ENCODE measurements at regions not wholly inside any gene's neighbourhood (a gene's known extent, or its start where the extent isn't known, plus 50 kb on each side); places are given as distances from the start of the nearest gene placed in this dataset.
"Not testable (repeated sequence)": the region's sequence is repeated elsewhere in the genome, so short reads cannot be mapped to it uniquely, and the experiment has no call there.

- DNase-seq (ENCODE audit: extremely low read depth, low read depth), result no peak
- TF ChIP-seq CTCF (IDR thresholded peaks at IDR 0.05; ENCODE audit: low read depth, low read length, missing control alignments), result no peak
- no peak overlapping the region for H3K4me3 ChIP-seq (replicated peaks; ENCODE audit: low read depth, low read length)
These were observed 122.0 kb downstream of the ADSS2 start for GRCh38 chr1:244329591-244330317.

- DNase-seq (ENCODE audit: extremely low read depth, low read depth), result no peak
- no peak overlapping the region for H3K4me3 ChIP-seq (replicated peaks; ENCODE audit: low read depth, low read length)
- TF ChIP-seq CTCF (IDR thresholded peaks at IDR 0.05; ENCODE audit: low read depth, low read length, missing control alignments), result no peak
These were observed 121.4 kb downstream of the ADSS2 start for GRCh38 chr1:244330318-244330625.

GRCh38 chr1:244332761-244333160, 118.9 kb downstream of the ADSS2 start:
- not testable (repeated sequence) for DNase-seq (ENCODE audit: extremely low read depth, low read depth); H3K4me3 ChIP-seq (replicated peaks; ENCODE audit: low read depth, low read length)

GRCh38 chr1:244334315-244334714, 117.4 kb downstream of the ADSS2 start:
- DNase-seq (ENCODE audit: extremely low read depth, low read depth); H3K4me3 ChIP-seq (replicated peaks; ENCODE audit: low read depth, low read length): not testable (repeated sequence)

GRCh38 chr1:244334842-244335241, 116.9 kb downstream of the ADSS2 start:
- DNase-seq (ENCODE audit: extremely low read depth, low read depth); H3K4me3 ChIP-seq (replicated peaks; ENCODE audit: low read depth, low read length): not testable (repeated sequence)

- no peak for TF ChIP-seq CTCF (IDR thresholded peaks at IDR 0.05; ENCODE audit: low read depth, low read length, missing control alignments)
- no peak overlapping the region for H3K4me3 ChIP-seq (replicated peaks; ENCODE audit: low read depth, low read length)
- no peak for DNase-seq (ENCODE audit: extremely low read depth, low read depth)
These were observed 116.3 kb downstream of the ADSS2 start for GRCh38 chr1:244335456-244335855.

GRCh38 chr1:244336232-244336899, 115.3 kb downstream of the ADSS2 start:
- no peak for TF ChIP-seq CTCF (IDR thresholded peaks at IDR 0.05; ENCODE audit: low read depth, low read length, missing control alignments)
- DNase-seq (ENCODE audit: extremely low read depth, low read depth), result no peak
- no peak overlapping the region for H3K4me3 ChIP-seq (replicated peaks; ENCODE audit: low read depth, low read length)

- no peak for TF ChIP-seq CTCF (IDR thresholded peaks at IDR 0.05; ENCODE audit: low read depth, low read length, missing control alignments)
- H3K4me3 ChIP-seq (replicated peaks; ENCODE audit: low read depth, low read length), result no peak overlapping the region
- DNase-seq (ENCODE audit: extremely low read depth, low read depth), result no peak
These were observed 113.9 kb downstream of the ADSS2 start for GRCh38 chr1:244337839-244338238.
